K562 (cell line): ENCODE measurements at regions not wholly inside any gene's neighbourhood (a gene's known extent, or its start where the extent isn't known, plus 50 kb on each side); places are given as distances from the start of the nearest gene placed in this dataset.

ENCODE experiments used
- ATAC-seq: fragments of 200-7000 bp; cut with Tn5 transposase; 3 replicates; pipeline ENCODE4 v1.9.1; 2020; ENCODE audit warnings: moderate library complexity
- BruUV-seq: library from RNA; stranded (reverse); fragments of 400-500 nt; replicated peaks from 2 replicates; lab custom pipeline; 2021; lab: Mats Ljungman, UMichigan
- CTCF ChIA-PET: fragments of 300-600 bp; formaldehyde crosslinking; extraction: SDS; loops from one replicate; lab custom pipeline; 2021; ENCODE audit warnings: low intra/inter-chr PET ratio; lab: Yijun Ruan, JAX
- POLR2A ChIA-PET: fragments of 300-600, 350-650 bp; sonication (Branson Sonifier 250); formaldehyde crosslinking; extraction: SDS; loops from one replicate; lab custom pipeline; 2021; ENCODE audit warnings: antibody characterized with exemption, inconsistent platforms; lab: Yijun Ruan, JAX
- DNase-seq, 4 experiments: peaks; one replicate each; pipeline versions ENCODE4 v3.0.0 to v3.0.0-alpha.2; 2011 to 2018; ENCODE audit warnings: low spot score in 3 of 4, mixed read lengths in 3 of 4; ENCODE audit errors: extremely low read depth in 1 of 4
- FAIRE-seq: peaks from 2 replicates; lab custom pipeline; 2011; peaks lifted over from hg19 to GRCh38; lab: Jason Lieb, UNC
- H2AFZ ChIP-seq: 2 replicates; pipeline ENCODE4 v1.6.0; 2011; ENCODE audit warnings: low read depth, low read length, control low read depth, inconsistent platforms
- H3K27ac ChIP-seq: fragments of 200-600 bp; 3 replicates; pipeline ENCODE4 v1.8.0; 2011; ENCODE audit warnings: low read depth, mild to moderate bottlenecking, control low read depth, inconsistent platforms, low read length, moderate library complexity, mixed read lengths; ENCODE audit errors: extremely low read depth
- H3K27me3 ChIP-seq, 2 experiments: fragments of 300-600 bp in 1 of 2; 2 replicates in 1 of 2; 3 replicates in 1 of 2; pipeline versions ENCODE4 v1.6.0 to v1.8.0; 2011; ENCODE audit warnings: inconsistent platforms in 2 of 2, low read length in 2 of 2, mild to moderate bottlenecking in 1 of 2, mixed read lengths in 1 of 2, moderate library complexity in 1 of 2; ENCODE audit not compliant: control insufficient read depth in 2 of 2, insufficient read depth in 2 of 2
- H3K36me3 ChIP-seq: fragments of 300-600 bp; 3 replicates; pipeline ENCODE4 v1.8.0; 2011; ENCODE audit warnings: mild to moderate bottlenecking, low read length, inconsistent platforms; ENCODE audit not compliant: control insufficient read depth, insufficient read depth
- H3K4me1 ChIP-seq, 2 experiments: fragments of 200-600 bp in 1 of 2; replicated peaks in 1 of 2; 2 replicates in 1 of 2; 3 replicates in 1 of 2; pipeline versions ENCODE4 v1.5.1 to v1.8.0; 2011; ENCODE audit warnings: inconsistent platforms in 2 of 2, low read length in 2 of 2, mild to moderate bottlenecking in 1 of 2, mixed read lengths in 1 of 2, moderate library complexity in 1 of 2; ENCODE audit not compliant: control insufficient read depth in 2 of 2, insufficient read depth in 2 of 2
- H3K4me2 ChIP-seq: 2 replicates; pipeline ENCODE4 v1.6.1; 2011; ENCODE audit warnings: low read length, control low read depth, inconsistent platforms, mixed read lengths; ENCODE audit not compliant: insufficient read depth
- H3K4me3 ChIP-seq: fragments of 200-600 bp; sonication (generic), shearing (Covaris generic); 2 replicates; pipeline ENCODE4 v1.5.1; 2016; ENCODE audit warnings: control low read depth, inconsistent platforms
- H3K79me2 ChIP-seq: fragments of 200-600 bp; 3 replicates; pipeline ENCODE4 v1.8.0; 2011; ENCODE audit warnings: low read length, inconsistent platforms; ENCODE audit not compliant: control insufficient read depth, insufficient read depth
- H3K9ac ChIP-seq, 2 experiments: 2 replicates each; pipeline versions ENCODE4 v1.6.0 to v1.6.1; 2011; ENCODE audit warnings: low read depth in 2 of 2, low read length in 2 of 2, control low read depth in 1 of 2, inconsistent platforms in 1 of 2, mild to moderate bottlenecking in 1 of 2, mixed read lengths in 1 of 2; ENCODE audit not compliant: insufficient read depth in 1 of 2
- H3K9me1 ChIP-seq: one replicate; pipeline ENCODE4 v1.6.0; 2011; ENCODE audit warnings: inconsistent platforms, mild to moderate bottlenecking, low read length, moderate library complexity; ENCODE audit not compliant: control insufficient read depth, insufficient read depth
- H3K9me3 ChIP-seq: replicated peaks from 2 replicates; pipeline ENCODE4 v1.5.1; 2011; ENCODE audit warnings: low read depth, low read length, inconsistent platforms; ENCODE audit not compliant: control insufficient read depth, insufficient read depth
- H4K20me1 ChIP-seq: replicated peaks from 2 replicates; pipeline ENCODE4 v1.6.1; 2011; ENCODE audit warnings: low read length, inconsistent platforms, mixed read lengths; ENCODE audit not compliant: control insufficient read depth, insufficient read depth
- ADNP ChIP-seq: fragments of 200-800 bp; sonication (Bioruptor generic); IDR thresholded peaks from 2 replicates; pipeline ENCODE4 v1.6.1; 2016; ENCODE audit warnings: missing genetic modification characterization, missing compliant biosample characterization
- FUS ChIP-seq: fragments of 200-400 bp; formaldehyde crosslinking; optimal IDR thresholded peaks from 2 replicates; pipeline ENCODE3; 2017; ENCODE audit warnings: low read depth, low read length
- HDAC3 ChIP-seq: fragments of 450-650 bp; IDR thresholded peaks from 2 replicates; pipeline ENCODE4 v1.6.1; 2018; ENCODE audit warnings: borderline replicate concordance, mild to moderate bottlenecking, moderate library complexity; ENCODE audit not compliant: partially characterized antibody
- MTA2 ChIP-seq: fragments of 450-650 bp; IDR thresholded peaks from 2 replicates; pipeline ENCODE4 v1.6.1; 2016; ENCODE audit warnings: low read depth
- POLR2H ChIP-seq: IDR thresholded peaks from 2 replicates; pipeline ENCODE4 v1.6.1; 2016; ENCODE audit warnings: missing genetic modification characterization, low read depth, mild to moderate bottlenecking, control low read depth, missing compliant biosample characterization, moderate library complexity
- SOX6 ChIP-seq: fragments of 450-650 bp; IDR thresholded peaks from 2 replicates; pipeline ENCODE4 v1.6.1; 2014; ENCODE audit warnings: mild to moderate bottlenecking
- SP1 ChIP-seq: sonication (generic); formaldehyde crosslinking; IDR thresholded peaks from 2 replicates; pipeline ENCODE4 v1.8.1; 2022; ENCODE audit warnings: mild to moderate bottlenecking, missing genetic modification reagents
- TRIM24 ChIP-seq, 2 experiments: fragments of 450-650 bp; IDR thresholded peaks; 2 replicates each; pipeline ENCODE4 v1.6.1; 2016
- ZNF121 ChIP-seq: sonication (generic); formaldehyde crosslinking; conservative IDR thresholded peaks from 2 replicates; pipeline ENCODE4 v1.8.0; 2022; ENCODE audit warnings: missing genetic modification reagents
- WGBS: fragments of 100-300 bp; shearing (Covaris generic); methylation state at CpG from one replicate; pipeline ENCODE4 v1.1.6; 2016; ENCODE audit warnings: low coverage, mixed read lengths; ENCODE audit not compliant: insufficient coverage; ENCODE audit errors: missing lambda C conversion rate; 5-methylcytosine and 5-hydroxymethylcytosine counted together
- in situ Hi-C: fragments of 300-500 bp; cut with MboI; formaldehyde crosslinking; loops from 4 replicates; pipeline ENCODE4 v1.15.0; 2018; ENCODE audit warnings: inconsistent platforms, mixed read lengths
- intact Hi-C: fragments of 100-400 bp; cut with micrococcal nuclease; formaldehyde crosslinking; loops from 2 replicates; pipeline ENCODE4 v1.14.2; 2022
- TF ChIP-seq, protein P1 (sequence below): fragments of 450-650 bp; formaldehyde crosslinking; IDR thresholded peaks from 2 replicates; pipeline ENCODE4 v1.4.0; 2020; ENCODE audit warnings: mild to moderate bottlenecking, moderate library complexity

DNA sequence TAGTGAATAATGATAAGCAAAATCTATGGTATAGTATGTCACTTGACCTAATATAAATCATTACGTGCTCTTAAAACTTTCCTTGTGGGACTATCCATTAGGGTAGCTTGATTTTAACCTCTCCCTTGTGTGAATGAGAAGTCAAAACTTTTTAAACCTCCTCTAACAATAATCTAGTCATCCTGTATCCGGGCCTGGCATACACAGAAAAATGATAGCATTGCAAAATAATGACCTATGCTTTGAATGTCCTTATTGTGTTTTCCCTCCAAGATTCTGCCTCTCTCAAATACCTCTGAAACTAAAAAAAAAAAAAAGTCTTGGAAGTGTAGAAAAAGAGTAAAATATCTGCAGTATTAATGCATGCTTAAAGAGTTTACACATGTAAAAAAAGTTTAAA is 250.0 kb upstream of the NDST3 start:
- FAIRE-seq = no peak

DNA sequence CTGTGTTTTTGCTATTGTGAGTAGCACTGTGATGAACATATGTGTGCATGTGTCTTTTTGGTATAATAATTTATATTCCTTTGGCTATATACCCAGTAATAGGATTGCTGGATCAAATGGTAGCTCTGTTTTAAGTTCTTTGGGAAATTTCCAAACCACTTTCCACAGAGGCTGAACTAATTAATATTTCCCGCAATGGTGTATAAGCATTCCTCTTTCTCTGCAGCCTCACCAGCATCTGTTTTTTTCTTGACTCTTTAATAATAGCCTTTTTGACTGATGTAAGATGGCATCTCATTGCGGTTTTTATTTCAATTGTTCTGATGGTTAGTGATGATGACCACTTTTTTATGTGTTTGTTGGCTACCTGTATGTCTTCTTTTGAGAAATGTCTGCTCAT is 247.7 kb upstream of the NDST3 start:
- Histone ChIP-seq H3K4me1 (no peaks in the 10 kb centered on the region), H4K20me1 (no peaks in the 10 kb centered on the region), H3K79me2 (no peaks in the 10 kb centered on the region), H3K9me1 (no peaks in the 10 kb centered on the region), H3K27me3 (no peaks in the 10 kb centered on the region), H3K9me3 (no peaks in the 10 kb centered on the region; the same call in none of the 2 replicates), H3K9ac (no peak overlapping the region), H3K36me3 (no peaks in the 10 kb centered on the region), H2AFZ (no peak overlapping the region)
- POLR2A ChIA-PET = no interaction called here
- no peak for DNase-seq
- CTCF ChIA-PET = no interaction called here
- intact Hi-C loops = no loop called here
- WGBS = 3% methylated on average over 2 of the region's 2 CpGs
- ATAC-seq = no peak
- no TSS peak for BruUV-seq
- in situ Hi-C loops = no loop called here
- TF ChIP-seq ZNF121 = no peak
- no peak for TF ChIP-seq HDAC3
- no peak for TF ChIP-seq MTA2
- TF ChIP-seq SP1 (CRISPR knock-in tag) = no peak
- no peak for TF ChIP-seq POLR2H (tag)
- TF ChIP-seq, all 486 proteins: peak for 0
- no peak overlapping the region for H3K4me2 ChIP-seq
- H3K4me3 ChIP-seq = no peak overlapping the region
- FAIRE-seq = no peak
- no peak overlapping the region for H3K27ac ChIP-seq

More for the DNA sequence above, 250.0 kb upstream of the NDST3 start:
- Histone ChIP-seq H3K9me3 (no peaks in the 10 kb centered on the region; the same call in 1 of the 2 replicates), H3K27me3 (no peaks in the 10 kb centered on the region), H3K27ac (no peak overlapping the region), H3K79me2 (no peaks in the 10 kb centered on the region)
- no TSS peak for BruUV-seq
- intact Hi-C loops = no loop called here
- no peak for ATAC-seq
- TF ChIP-seq, protein P1, sequence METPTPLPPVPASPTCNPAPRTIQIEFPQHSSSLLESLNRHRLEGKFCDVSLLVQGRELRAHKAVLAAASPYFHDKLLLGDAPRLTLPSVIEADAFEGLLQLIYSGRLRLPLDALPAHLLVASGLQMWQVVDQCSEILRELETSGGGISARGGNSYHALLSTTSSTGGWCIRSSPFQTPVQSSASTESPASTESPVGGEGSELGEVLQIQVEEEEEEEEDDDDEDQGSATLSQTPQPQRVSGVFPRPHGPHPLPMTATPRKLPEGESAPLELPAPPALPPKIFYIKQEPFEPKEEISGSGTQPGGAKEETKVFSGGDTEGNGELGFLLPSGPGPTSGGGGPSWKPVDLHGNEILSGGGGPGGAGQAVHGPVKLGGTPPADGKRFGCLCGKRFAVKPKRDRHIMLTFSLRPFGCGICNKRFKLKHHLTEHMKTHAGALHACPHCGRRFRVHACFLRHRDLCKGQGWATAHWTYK (CRISPR knock-in tag) = no peak
- TF ChIP-seq SOX6 = no peak
- no peak for TF ChIP-seq ADNP
- no peak for TF ChIP-seq TRIM24 (IDR thresholded peaks at IDR 0.05)
- no peak for TF ChIP-seq FUS
- TF ChIP-seq, all 486 proteins: peak for 0
- Histone ChIP-seq H3K9ac (no peak overlapping the region), H3K9me1 (no peaks in the 10 kb centered on the region), H3K36me3 (no peaks in the 10 kb centered on the region), H3K4me1 (no peaks in the 10 kb centered on the region), H3K4me2 (no peak overlapping the region), H2AFZ (no peak overlapping the region), H3K4me3 (no peak overlapping the region), H4K20me1 (no peaks in the 10 kb centered on the region)
- ChIA-PET POLR2A (no interaction called here), CTCF (no interaction called here)
- 0% methylated on average over 2 of the region's 2 CpGs for WGBS
- in situ Hi-C loops = no loop called here
- DNase-seq = no peak
